Limb (tissue), 2 donors: ENCODE measurements at regions not wholly inside any gene's neighbourhood (a gene's known extent, or its start where the extent isn't known, plus 50 kb on each side); places are given as distances from the start of the nearest gene placed in this dataset.
"Not testable (repeated sequence)": the region's sequence is repeated elsewhere in the genome, so short reads cannot be mapped to it uniquely, and the experiment has no call there.

Source experiments
- DNase-seq, 2 donors: peaks; one replicate each; pipeline ENCODE4 v3.0.0-alpha.2; 2016; ENCODE audit errors: extremely low spot score in 2 of 2

DNA sequence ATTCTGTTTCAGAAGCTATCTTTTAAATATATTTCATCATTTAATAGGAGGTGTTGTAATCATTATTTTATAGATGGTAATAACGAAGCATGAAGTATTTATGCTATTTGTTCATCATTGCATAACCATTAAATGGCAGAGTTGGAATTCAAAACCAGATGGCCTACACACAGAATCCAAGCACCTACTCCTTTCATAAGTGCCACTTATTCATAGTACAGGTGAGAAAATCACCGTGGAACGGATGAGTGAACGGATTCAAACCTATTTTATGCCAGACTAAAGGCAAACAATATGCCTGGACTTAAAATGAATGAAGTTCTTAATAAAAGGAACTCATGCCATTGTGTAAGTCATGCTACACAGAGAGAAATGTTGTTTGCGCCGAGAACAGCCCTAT lies 397.9 kb upstream of the ADGRB3 start:
- no peak for DNase-seq

DNA sequence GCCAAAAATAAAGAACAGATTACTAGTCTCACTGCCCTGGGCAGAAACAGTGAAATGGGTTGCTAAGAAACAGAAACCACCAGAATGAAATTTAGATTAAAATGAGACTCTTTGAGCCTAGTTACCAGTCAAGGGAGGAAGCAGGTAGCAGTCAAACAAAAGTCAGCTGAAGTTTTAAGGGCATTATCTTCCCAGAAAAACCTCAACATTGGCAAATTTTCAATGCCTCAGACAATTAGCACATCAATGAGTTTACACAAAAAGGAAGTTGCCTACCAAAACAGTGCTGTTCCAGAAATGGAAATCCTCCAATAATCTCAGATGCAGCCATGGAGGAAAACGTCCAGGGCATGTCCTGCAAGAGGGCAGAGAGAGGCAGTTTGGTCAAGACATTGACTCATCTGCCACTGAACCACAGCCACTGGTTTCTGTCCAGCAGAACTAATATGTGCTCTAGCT lies 399.7 kb upstream of the ADGRB3 start:
- no peak for DNase-seq

DNA sequence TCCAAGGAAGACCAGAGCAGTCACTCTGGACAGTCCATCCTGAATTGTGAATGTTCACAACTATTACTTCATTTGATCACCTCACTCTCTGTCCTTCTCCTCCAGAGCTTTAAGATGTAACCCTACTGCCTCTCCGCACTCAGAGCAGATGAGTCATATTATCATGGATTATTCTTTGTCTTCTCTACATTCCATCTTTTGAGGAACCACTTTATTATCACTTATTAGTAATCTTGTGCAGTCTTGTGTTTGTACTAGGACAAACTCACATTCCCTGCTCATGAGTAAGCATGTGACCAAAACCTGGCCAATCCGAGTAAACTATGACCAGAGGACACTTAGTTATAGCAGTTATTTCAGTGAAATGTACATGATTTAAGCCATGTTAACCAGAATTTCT lies 401.5 kb upstream of the ADGRB3 start:
- DNase-seq: no peak

DNA sequence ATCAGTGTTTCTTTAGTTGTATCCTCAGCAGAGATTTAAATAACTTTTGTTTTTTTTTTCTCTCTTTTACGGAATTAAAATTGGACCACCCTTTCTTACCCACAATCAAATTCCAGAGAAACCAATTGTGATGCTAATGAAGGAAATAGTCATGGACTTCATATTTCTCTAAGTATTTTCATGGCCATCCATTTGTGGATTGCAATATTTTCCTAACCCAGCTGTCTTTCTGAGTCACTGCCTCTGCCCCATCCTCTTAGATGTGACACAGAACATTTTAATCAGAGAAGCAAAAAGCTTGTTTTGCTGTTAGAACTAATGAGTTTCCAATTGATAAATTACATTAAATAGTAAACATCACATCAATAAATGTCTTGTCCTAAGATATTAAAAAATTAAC lies 405.5 kb upstream of the ADGRB3 start:
- no peak for DNase-seq

DNA sequence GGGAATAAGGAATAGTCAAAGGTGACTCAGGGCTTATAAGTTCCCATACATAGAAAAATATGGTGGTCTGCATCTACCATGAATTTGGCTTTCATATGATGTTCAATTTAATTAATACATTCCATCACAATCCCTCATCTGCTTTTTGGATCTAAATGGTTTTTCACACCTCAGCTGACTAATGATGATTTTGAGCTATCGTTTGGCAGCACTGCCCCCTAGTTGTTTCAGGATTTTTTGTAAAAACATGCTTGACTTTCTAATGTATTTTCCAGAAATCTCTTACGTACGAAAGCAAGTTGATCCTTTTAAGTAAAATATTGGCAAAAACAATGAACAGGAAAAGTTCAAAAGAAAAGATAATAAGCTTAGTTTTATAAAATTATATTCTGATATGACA lies 408.6 kb upstream of the ADGRB3 start:
- no peak for DNase-seq

DNA sequence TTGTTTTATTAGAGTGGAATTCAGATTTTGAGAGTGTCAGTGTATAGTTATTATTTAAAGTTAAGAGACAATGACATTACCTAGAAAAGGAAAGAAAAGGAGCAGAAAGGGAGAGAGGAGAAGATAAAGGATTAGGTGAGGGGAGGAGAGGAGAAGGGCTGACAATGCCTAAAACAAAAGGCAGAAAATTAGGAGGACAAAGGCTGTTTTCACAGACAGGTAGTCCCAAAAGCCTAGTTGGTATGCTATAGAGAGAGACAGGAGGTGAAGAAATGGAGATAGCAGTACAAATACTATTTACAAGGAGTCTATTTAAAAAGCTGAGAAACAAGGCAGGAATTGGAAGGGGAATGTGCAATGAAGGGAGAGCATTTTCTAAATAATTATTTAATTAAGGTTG lies 409.4 kb upstream of the ADGRB3 start:
- no peak for DNase-seq

DNA sequence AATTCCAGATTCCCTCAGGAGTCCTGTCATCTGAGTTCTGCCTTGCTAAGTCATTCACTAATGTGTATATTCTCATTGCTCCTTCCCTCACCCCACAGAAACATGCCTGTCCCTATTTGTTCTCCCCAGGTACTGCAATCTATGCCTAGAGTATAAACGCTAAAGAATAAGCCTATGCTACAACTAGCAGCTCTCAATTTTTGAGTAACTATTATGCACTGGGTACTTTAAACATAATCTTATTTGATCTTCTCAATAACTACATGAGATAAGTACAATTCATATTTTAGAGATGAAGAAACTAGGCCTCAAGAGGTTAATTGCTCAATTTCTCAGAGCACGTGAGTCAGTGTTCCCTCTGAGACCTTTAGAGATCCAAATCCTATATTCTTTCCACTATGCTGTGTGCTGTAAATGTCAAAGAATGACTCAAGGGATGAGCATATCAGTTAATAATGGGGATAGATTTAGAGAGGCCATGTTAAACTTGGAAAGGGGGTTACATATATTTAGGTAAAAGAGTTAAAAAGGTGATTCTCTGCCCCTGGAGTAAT lies 423.8 kb upstream of the ADGRB3 start:
- DNase-seq: no peak

DNA sequence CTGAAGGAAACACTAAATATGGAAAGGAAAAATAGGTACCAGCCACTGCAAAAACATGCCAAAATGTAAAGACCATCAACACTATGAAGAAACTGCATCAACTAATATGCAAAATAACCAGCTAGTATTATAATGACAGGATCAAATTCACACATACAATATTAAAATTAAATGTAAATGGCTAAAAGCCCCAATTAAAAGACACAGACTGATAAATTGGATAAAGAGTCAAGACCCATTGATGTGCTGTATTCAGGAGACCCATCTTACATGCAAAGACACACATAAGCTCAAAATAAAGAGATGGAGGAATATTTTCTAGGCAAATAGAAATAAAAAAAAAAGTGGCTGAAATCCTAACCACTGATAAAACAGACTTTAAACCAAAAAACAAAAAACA lies 427.5 kb upstream of the ADGRB3 start:
- DNase-seq: not testable (repeated sequence)

DNA sequence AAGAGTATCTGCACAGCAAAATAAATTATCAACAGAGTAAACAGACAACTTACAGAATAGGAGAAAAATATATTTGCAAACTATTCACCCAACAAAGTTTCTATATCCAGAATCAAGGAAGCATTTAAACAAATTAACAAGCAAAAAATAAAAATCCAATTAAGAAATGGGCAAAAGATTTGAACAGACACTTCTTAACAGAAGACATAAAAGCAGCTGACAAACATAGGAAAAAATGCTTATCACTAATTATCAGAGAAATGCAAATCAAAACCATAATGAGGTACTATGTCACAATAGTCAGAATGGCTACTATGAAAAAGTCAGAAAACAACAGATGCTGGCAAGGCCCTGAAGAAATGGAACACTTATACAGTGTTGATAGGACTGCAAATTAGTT lies 434.2 kb upstream of the ADGRB3 start:
- DNase-seq: no peak

DNA sequence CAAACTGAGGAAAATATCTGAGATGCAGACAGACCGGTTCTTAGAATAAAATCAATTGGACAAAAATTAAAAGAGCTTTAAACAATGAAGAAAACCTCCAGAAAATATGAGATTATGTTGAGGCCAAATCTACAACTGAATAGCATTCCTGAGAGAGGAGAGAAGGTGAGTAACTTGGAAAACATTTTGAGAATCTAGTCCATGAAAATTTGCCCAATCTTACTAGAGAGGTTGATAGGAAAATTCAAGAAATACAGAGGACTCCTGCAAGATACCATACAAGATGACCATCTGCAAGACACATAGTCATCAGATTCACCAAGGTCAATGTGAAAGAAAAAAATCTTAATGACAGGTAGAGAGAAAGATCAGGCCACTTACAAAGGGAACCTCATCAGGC lies 437.7 kb upstream of the ADGRB3 start:
- DNase-seq: no peak

DNA sequence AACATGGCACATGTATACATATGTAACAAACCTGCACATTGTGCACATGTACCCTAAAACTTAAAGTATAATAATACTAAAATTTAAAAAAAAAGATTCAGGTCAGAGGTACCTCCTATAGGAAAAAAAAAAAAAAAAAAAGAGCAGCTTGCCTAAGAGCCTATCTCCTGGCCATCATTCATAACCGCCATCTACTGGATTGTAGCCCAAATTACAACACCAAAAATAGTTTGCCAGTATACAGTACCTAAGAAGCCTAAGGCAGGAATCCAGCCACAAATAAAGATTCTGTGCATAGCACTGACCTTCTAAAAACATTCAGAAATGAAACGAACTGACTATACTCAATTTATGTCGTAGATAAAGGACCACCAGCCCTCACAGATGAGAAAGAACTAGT lies 438.4 kb upstream of the ADGRB3 start:
- no peak for DNase-seq

DNA sequence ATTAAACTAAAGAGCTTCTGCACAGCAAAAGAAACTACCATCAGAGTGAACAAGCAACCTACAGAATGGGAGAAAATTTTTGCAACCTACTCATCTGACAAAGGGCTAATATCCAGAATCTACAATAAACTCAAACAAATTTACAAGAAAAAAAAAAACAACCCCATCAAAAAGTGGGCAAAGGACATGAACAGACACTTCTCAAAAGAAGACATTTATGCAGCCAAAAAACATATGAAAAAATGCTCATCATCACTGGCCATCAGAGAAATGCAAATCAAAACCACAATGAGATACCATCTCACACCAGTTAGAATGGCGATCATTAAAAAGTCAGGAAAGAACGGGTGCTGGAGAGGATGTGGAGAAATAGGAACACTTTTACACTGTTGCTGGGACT lies 439.3 kb upstream of the ADGRB3 start:
- not testable (repeated sequence) for DNase-seq

DNA sequence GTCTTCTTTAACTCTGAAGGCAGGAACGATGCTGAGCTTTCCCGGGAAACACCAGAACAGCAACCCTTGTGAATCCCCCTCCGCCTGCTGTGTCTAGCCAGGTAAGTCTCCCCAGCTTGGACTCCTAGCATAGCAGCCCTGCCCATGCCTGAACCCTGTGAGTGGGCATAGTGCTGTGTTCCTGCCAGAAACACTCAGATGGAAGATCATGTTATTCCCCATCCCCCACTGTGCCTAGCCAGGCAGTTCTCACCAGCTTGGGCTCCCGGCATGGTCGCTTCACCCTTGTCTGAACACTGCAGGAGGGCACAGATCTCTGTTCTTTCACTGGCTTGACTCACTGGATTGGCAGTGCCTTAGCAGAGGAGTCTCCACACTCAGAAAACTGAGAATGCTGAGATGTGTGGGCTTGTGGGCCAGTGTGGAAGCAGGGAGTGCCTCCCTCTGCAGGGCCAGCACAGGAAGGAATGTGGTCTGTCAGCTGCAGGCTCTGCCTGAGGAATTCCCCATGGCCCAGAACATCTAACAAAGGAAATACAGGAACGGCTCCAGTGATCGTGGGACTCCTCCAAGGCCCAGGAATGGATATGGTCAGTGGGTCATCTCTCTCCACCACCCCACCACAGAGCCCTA lies 440.1 kb upstream of the ADGRB3 start:
- no peak for DNase-seq

DNA sequence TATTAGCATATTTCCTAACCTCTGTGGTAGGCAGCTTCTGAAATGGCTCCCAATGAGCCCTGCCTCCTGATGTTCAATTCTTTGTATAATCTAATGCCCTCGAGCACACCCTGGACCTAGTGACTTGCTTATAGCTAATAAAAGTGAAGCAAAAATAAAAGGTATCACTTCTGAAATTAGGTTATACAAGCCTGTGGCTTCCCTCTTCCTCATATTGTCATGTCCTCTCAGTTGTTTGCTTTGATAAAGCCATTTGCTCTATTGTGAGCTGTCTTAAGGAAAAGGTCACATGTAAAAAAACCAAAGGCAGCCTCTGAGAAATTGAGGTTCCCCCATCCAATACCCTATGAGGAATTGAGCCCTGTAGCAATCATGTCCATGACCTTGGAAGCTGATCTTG lies 442.1 kb upstream of the ADGRB3 start:
- DNase-seq: no peak

DNA sequence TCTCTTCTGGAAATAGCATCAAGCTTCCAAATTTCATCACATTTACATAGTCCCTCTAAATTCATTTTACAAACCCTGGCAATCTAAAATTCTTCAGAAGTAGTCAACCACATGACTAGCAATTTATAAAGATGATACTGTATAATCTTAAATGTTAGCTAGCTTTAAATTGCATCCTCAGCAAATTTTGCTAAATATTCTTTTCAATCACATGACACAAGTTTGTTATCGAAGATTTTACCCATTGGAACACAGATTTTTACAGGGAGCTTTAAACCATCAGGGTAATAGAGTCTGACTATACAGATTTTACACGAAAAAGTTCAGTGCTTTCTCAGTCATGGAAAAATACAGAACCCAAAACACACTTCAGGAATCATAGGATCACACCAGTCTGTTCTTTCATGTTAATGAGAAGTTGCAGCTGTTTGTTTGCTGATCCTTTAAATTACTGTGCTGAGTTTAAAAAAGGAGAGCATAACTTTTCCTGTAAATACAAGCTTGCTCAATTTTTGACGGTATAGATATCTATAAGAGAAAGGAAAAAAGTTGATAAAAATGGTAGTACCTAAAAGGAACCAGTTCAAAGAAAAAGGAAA lies 445.8 kb upstream of the ADGRB3 start:
- no peak for DNase-seq

DNA sequence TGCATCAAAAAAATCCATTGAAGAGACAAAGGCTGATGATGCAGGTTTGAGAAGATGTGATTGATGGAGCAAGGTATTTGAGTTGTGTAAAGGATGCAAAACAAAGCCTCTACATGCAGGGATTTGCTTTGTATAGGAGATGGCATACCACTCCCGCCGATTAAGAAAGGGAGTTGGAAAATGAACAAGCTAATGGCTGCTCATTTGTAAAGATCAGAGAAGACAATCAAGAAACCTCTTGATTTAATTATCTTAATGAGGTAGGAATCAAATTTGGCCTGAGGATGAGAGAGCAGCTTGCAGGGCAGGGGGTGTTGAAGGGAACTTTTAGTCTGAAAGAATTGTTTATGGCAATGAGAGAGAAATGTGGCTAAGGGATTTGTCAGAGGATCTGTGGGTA lies 448.2 kb upstream of the ADGRB3 start:
- no peak for DNase-seq

DNA sequence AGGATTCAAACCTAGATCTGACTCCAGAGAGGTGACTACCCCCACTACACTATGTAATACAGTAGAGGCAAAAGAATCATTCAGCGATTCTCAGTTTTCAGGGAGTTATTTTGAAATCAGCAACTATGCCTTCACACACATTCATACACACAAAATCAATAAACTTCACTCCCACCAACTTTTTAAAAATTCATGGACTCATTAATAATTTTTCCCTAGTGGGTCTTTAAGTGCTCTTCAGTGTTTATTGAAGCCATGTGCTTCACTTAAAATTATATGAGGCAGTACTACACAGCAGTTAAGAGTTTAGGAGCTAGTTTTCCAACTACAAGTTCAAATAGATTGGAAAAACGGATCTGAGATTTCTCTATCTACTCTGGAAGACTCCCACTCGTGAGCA lies 452.7 kb upstream of the ADGRB3 start:
- no peak for DNase-seq

DNA sequence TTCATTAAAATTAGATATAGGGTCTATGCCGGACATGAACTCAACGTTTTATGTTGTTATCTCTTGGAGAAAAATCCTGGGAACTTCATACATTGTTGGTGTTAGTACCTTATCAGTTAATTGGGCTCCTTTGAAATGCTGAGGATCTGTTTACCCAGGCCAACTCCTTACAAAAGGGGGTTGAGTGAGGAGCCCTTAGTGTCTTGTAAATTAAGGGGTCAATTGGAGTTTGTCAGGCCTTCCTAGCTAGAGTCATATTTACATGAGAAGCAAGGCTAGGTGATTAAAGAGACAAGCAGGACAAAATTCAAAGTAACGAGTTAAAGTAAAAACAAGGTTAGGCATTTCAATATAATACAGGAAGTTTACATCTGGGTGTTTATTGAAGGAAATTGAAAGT lies 454.1 kb upstream of the ADGRB3 start:
- not testable (repeated sequence) for DNase-seq

DNA sequence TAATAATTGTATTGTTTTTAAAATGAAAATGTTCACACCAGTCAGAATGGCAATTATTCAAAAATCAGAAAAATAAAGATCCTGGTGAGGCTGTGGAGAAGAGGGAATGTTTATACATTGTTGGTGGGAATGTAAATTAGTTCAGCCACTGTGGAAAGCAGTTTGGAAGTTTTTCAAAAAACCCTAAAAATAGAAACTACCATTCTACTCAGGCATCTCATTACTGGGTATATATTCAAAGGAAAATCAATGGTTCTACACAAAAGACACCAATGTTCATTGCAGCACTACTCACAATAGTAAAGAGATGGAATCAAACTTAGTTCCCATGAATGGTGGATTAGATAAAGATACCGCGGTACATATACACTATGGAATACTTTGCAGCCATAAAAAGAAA lies 461.5 kb upstream of the ADGRB3 start:
- DNase-seq: no peak

DNA sequence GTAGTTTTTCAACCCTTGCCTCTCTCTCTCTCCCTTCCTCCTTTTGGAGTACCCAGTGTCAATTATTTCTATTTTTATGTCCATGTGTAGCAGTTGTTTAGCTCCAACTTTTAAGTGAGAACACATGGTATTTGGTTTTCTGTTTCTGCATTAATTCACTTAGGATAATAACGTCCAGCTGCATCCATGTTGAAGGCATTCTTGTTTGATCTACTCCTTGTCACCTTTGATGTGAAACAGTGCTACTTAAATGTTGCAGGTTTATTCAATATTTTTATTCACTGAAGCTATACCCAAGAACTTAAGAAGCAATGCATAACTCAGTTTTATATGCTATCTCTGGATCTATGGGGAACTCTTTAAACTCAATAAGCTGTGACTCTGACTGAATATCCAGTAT lies 465.2 kb upstream of the ADGRB3 start:
- DNase-seq: no peak

DNA sequence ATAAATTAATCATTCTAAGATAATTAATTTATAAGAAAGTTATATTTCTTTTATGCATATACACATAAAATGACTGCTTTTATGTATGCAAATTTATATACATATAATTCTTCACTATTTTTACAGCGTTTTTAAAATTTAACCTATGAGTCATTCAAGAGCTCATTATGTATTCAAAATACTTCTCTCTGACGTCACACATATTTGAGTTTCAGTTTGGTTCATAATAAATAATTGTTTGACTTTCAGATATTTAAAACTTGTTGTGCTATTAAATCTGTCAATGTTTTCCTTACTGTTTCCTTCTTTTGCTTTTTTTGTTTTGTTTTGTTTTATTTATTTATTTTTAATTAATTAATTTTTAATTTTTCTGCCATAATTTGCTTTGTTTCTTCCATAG lies 467.5 kb upstream of the ADGRB3 start:
- DNase-seq: no peak

DNA sequence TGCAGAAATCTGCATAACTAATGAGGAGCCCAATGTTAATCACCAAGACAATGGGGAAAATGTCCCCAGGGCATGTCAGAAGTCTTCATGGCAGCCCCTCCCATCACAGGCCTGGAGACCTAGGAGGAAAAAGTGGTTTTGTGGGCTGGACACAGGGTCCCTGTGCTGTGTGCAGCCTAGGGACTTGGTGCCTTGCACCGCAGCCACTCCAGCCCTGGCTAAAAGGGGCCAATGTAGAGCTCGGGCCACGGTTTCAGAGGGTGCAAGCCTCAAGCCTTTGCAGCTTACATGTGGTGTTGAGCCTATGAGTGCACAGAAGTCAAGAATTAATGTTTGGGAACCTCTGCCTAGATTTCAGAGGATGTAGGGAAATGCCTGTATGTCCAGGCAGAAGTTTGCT lies 474.3 kb upstream of the ADGRB3 start:
- not testable (repeated sequence) for DNase-seq

DNA sequence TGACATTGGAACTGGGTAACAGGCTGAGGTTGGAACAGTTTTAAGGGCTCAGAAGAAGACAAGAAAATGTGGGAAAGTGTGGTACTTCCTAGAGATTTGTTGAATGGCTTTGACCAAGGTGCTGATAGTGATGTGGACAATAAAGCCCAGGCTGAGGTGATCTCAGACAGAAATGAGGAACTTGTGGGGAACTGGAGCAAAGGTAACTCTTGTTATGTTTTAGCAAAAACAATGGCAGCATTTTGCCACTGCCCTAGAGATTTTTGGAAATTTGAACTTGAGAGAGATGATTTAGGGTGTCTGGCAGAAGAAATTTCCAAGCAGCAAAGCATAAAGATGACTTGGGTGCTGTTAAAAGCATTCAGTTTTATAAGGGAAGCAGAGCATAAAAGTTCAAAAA lies 474.7 kb upstream of the ADGRB3 start:
- no peak for DNase-seq
